ENCODE measurements at regions not wholly inside any gene's neighbourhood (a gene's known extent, or its start where the extent isn't known, plus 50 kb on each side); places are given as distances from the start of the nearest gene placed in this dataset.
"Not testable (repeated sequence)": the region's sequence is repeated elsewhere in the genome, so short reads cannot be mapped to it uniquely, and the experiment has no call there.

DNA sequence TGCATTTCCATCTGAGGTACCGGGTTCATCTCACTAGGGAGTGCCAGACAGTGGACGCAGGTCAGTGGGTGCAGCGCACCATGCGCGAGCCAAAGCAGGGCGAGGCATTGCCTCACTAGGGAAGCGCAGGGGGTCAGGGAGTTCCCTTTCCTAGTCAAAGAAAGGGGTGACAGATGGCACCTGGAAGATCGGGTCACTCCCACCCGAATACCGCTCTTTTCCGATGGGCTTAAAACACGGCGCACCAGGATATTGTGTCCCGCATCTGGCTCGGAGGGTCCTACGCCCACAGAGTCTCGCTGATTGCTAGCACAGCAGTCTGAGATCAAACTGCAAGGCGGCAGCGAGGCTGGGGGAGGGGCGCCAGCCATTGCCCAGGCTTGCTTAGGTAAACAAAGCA lies 1157.1 kb downstream of the NAALADL2 start:
- not testable (repeated sequence) for DNase-seq

DNA sequence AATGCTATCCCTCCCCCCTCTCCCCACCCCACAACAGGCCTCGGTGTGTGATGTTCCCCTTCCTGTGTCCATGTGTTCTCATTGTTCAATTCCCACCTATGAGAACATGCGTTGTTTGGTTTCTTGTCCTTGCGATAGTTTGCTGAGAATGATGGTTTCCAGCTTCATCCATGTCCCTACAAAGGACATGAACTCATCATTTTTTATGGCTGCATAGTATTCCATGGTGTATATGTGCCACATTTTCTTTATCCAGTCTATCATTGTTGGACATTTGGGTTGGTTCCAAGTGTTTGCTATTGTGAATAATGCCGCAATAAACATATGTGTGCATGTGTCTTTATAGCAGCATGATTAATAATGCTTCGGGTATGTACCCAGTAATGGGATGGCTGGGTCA lies 1156.1 kb downstream of the NAALADL2 start:
- not testable (repeated sequence) for DNase-seq

- no peak for DNase-seq
Measured at GRCh38 chr3:176009256-176009655, 1150.1 kb downstream of the NAALADL2 start.

DNA sequence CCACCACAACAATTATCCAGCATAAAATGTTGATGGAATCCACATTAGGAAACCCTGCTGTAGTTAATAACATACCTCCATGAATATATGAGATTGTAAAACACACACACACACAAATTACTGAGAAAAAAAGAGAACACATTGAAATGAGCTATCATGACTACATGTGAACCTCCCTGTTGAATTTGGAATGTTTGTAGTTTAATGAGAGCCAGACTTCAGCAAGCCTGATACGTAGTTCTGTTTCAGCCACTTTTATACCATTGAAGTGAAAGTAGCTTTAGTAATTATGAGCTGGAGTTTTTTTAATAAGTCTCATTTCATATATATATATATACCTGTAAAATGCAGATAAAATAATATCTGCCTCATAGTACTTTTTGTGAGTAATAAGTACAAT lies 1146.4 kb downstream of the NAALADL2 start:
- DNase-seq, result no peak

- DNase-seq, result no peak
Measured at GRCh38 chr3:175989161-175989560, 1130.0 kb downstream of the NAALADL2 start.

GRCh38 chr3:175988401-175988800 lies 1129.3 kb downstream of the NAALADL2 start:
- no peak for DNase-seq

DNA sequence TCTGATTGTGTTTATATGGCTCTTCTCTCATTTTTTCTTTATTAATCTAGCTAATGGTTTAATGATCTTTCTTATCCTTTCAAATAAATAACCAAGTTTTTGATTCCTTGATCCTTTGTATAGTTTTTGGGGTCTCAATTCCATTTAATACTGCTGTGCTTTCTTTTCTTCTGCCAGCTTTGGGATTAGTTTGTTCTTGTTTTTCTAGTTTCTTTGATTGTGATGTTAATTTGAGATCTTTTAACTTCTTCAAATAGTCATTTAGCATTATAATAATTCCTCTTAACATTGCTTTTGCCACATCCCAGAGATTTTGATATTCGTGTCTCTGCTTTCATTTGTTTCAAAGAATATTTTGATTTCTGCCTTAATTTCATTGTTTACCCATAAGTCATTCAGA lies 1126.6 kb downstream of the NAALADL2 start:
- no peak for DNase-seq

DNA sequence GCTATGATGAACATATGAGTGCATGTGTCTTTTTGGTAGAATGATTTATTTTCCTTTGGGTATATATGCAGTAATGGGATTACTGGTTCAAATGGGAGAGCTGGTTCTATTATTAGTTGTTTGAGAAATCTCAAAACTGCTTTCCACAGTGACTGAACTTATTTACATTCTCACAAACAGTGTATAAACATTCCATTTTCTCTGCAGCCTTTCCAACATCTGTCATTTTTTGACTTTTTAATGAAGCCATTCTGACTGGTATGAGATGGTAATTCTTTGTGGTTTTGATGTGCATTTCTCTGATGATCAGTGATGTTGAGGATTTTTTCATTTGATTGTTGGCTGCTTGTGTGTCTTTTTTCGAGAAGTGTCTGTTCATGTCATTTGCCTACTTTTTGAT lies 1124.2 kb downstream of the NAALADL2 start:
- no peak for DNase-seq

DNA sequence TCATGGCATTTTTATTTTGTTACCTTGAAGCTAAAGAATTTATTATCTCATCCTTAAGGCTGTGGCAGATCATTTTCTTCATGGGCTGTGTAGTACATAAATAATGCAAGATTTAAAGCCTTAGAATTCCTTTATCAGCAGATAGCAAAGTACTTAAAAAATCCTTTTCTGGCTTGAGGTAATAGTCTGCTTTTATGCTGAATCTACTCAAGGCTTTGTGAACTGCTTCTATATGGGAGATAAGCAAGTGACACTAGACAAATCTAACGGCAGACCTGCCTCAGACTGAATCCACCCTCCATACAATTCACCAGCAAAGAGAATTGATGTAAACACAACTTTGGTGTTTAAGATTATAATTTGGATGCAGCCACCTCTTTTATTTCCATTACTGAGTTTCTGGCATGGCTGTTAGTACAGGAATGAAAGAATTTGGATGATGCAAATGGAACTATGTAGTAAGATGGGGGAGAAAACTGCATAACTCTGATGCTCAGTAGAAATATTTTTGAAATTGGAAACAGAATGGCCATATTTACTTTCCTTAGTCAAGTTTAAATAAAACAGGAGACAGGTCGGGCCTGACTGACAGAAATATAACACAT lies 1121.5 kb downstream of the NAALADL2 start:
- DNase-seq, result no peak

- no peak for DNase-seq
Measured at GRCh38 chr3:175977968-175978752, 1119.0 kb downstream of the NAALADL2 start.

DNA sequence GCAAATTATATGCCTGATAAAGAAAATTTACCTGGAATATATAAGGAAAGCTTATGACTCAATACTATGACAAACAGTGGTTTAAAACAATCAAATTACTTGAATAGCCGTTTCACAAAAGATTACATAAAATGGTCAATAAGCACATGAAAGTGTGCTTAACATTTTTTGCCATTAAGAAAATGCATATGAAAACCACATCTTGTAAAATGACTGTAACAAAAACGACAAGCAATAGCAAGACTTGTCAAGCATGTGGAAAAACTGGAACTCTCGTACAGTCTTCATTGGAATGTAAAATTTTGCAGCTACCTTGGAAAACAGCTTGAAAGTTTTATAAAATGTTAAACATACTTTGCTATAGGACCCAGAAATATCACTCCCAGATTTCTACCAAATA lies 1110.3 kb downstream of the NAALADL2 start:
- DNase-seq, result no peak

- DNase-seq, result no peak
Measured at GRCh38 chr3:175965036-175965435, 1105.9 kb downstream of the NAALADL2 start.

- DNase-seq, result no peak
Measured at GRCh38 chr3:175957427-175957826, 1098.3 kb downstream of the NAALADL2 start.

DNA sequence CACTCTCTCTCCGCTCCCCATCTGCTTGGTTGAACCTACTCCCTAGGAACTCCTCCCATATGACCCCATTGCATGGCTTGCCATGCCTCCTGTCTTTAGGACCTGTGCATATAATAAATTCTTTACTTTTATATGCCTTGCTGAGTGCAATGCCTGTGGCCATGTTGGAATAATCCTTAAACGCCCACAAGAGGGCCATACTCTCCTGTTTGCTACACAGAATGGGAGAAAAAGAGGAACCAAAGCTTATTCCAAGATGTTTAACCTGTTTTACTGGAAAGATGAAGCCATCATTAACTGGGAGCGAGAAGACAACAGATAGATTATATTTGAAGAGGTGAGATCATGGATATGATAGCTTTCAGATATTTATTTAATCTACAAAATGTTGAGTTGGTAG lies 1097.8 kb downstream of the NAALADL2 start:
- no peak for DNase-seq

DNA sequence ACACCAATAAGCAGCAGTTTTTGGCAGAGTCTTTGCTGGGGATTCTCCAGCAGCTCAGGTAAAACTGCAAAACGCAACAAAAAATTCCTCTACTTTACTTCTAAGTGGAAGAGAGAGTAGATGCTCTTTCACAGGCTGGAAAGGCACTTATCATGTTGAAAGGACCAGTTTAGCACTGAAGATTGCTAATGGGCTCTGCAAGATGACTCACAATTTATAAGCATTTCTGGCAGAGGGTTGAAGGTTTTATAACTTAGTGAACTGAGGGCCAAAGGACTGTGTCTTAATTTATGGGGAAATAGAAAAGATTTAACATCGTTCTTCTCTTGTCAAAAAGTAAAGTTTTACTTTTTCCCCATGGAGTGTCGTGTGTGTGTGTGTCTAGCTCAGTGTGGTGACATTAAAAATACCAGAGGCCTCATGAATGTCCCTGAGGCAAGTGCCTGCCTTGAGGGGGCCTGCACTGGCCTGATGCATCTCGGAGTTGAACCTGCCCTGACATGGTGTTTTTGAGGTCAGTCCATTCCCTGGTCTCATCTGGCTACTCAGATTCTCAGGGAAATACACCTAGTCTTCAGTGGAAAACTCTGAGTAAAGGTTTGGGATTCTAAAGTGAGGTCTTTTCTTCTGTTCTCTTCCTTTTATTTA lies 1092.0 kb downstream of the NAALADL2 start:
- no peak for DNase-seq

DNA sequence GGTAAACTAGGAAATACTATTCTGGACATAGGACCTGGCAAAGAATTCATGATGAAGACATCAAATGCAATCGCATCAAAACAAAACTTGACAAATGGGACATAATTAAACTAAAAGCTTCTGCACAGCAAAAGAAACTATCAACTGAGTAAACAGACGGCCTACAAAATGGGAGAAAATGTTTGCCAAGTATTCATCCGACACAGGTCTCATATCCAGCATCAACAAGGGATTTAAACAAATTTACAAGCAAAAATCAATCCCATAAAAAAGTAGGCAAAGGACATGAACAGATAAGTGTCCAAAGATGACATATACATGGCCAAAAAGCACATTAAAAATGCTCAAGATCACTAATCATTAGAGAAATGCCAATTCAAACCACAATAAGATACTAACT lies 1088.9 kb downstream of the NAALADL2 start:
- DNase-seq, result peak; percentile 90

DNA sequence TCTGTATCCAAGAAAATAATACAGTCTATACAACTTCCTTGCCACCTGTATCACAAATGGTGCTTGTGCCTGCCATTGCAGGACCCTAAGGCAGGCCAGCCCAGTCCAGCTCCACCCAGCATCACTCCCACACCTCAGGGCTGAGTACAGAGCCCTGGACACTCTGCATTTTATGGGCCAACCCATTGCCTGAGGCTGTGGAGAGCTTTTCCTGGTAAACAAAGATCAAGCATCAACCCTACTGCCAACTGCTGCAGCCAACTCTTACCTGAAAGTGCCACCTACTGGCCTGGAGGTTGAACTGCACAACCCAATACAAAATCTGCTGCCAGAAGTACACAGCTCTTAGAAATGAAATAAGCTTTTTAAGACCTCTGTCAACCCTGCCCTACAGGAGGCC lies 1082.2 kb downstream of the NAALADL2 start:
- DNase-seq, result no peak

DNA sequence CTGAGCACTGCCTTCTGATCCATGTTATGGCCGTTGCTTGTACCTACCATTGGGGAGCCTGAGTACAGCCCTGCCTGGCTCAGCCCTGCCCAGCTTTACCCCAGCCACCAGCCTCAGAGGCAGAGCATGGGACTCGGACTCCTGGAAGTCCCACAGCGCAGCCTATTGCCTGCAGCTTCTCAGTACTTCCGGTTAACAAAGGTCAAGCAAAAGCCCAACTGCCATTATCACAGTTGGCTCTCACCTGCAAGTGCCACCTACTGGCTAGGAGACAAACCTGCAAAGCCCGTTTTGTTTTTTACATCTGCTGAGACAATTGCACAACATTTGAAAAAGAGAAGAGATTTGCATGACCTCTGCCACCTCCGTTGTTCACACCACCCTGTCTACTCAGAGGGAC lies 1081.7 kb downstream of the NAALADL2 start:
- DNase-seq, result no peak

DNA sequence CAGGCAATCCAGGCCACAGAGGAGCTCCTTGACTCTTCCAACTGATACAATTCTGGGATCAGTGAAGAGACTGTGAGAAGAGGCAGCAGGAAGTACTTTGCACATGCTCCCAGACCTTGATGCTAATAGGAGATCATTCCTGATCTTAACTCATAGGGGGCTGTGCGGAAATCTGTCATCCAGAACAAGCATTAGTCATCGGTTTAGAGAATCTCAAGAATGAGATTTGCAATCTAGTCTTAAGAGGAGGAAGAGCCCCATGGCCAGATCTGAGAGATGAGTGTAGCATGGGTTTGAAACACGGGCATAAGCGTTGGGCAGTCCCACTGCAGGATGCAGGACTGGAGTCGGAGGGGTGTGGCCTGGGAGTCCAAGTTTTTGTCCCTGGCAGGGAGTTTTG lies 1081.1 kb downstream of the NAALADL2 start:
- DNase-seq, result no peak

DNA sequence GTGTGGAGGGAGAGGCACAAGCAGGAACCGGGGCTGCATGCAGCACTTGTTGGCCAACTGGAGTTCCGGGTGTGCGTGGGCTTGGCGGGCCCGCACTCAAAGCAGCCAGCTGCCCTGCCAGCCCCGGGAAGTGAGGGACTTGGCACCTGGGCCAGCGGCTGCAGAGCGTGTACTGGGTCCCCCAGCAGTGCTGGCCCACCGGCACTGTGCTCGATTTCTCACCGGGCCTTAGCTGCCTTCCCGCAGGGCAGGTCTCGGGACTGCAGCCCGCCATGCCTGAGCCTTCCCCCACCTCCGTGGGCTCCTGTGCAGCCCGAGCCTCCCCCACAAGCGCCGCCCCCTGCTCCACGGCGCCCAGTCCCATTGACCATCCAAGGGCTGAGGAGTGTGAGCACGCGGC lies 1078.2 kb downstream of the NAALADL2 start:
- DNase-seq, result not testable (repeated sequence)

GRCh38 chr3:175932586-175932985 lies 1073.5 kb downstream of the NAALADL2 start:
- DNase-seq, result no peak

- no peak for DNase-seq
Measured at GRCh38 chr3:175919133-175919532, 1060.0 kb downstream of the NAALADL2 start.

GRCh38 chr3:175916191-175916934 lies 1057.2 kb downstream of the NAALADL2 start:
- no peak for DNase-seq

- DNase-seq, result no peak
Measured at GRCh38 chr3:175914785-175915184, 1055.7 kb downstream of the NAALADL2 start.
